GM06990 (cell line): ENCODE measurements at regions not wholly inside any gene's neighbourhood (a gene's known extent, or its start where the extent isn't known, plus 50 kb on each side); places are given as distances from the start of the nearest gene placed in this dataset.

Experiments used
- DNase-seq: peaks from one replicate; pipeline ENCODE4 v3.0.0-alpha.2; 2011; ENCODE audit not compliant: insufficient read length; ENCODE audit errors: extremely low read depth
- H3K27me3 ChIP-seq: replicated peaks from 2 replicates; pipeline ENCODE4 v1.6.0; 2011; ENCODE audit warnings: low read length; ENCODE audit not compliant: control insufficient read depth, insufficient read depth
- H3K36me3 ChIP-seq: 2 replicates; pipeline ENCODE4 v1.5.1; 2011; ENCODE audit warnings: low read length; ENCODE audit not compliant: control insufficient read depth, insufficient read depth
- H3K4me3 ChIP-seq: replicated peaks from 2 replicates; pipeline ENCODE4 v1.5.1; 2011; ENCODE audit warnings: low read depth, mild to moderate bottlenecking, control low read depth, low read length
- TF ChIP-seq, protein P1 (sequence below): IDR thresholded peaks from 2 replicates; pipeline ENCODE4 v1.5.1; 2011; ENCODE audit warnings: low read length, control low read depth, mild to moderate bottlenecking, inconsistent platforms; ENCODE audit not compliant: insufficient read depth, poor library complexity, severe bottlenecking

DNA sequence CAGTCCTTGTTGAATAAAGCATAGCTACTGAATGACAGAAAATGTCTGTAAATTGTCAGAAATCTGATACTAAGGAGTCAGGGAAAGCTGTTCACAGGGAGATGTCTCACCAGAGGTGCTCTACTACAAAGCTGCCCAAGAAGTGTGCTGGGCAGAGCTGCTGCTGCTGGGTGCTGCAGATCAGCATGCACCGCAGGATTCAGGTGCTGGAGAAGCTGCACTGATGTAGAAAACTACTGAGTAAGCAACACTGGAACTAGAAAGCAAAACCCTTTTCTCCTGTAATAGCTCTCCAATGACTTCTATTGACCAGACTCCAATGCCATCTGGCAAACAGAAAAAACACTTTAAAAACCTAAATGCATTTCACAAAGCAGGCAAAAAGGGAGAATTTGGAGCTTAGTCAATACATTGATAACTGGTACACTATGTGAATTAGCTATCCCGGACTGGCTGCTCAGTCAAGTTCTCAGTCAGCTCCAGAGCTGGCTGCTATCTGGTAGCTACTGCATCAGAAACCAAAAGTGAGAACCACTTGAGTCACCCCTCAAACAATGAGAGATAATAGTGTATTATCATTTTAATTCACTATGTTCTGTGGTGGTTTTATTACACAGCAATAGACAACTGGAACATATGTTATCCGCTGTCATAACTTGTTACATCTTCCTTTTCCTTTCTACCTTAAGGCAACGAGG is 493.1 kb downstream of the CPS1 start:
- no peak overlapping the region for H3K4me3 ChIP-seq
- DNase-seq = no peak
- H3K36me3 ChIP-seq = no peaks in the 10 kb centered on the region
- H3K27me3 ChIP-seq = no peaks in the 10 kb centered on the region
- TF ChIP-seq, protein P1, sequence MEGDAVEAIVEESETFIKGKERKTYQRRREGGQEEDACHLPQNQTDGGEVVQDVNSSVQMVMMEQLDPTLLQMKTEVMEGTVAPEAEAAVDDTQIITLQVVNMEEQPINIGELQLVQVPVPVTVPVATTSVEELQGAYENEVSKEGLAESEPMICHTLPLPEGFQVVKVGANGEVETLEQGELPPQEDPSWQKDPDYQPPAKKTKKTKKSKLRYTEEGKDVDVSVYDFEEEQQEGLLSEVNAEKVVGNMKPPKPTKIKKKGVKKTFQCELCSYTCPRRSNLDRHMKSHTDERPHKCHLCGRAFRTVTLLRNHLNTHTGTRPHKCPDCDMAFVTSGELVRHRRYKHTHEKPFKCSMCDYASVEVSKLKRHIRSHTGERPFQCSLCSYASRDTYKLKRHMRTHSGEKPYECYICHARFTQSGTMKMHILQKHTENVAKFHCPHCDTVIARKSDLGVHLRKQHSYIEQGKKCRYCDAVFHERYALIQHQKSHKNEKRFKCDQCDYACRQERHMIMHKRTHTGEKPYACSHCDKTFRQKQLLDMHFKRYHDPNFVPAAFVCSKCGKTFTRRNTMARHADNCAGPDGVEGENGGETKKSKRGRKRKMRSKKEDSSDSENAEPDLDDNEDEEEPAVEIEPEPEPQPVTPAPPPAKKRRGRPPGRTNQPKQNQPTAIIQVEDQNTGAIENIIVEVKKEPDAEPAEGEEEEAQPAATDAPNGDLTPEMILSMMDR = no peak

DNA sequence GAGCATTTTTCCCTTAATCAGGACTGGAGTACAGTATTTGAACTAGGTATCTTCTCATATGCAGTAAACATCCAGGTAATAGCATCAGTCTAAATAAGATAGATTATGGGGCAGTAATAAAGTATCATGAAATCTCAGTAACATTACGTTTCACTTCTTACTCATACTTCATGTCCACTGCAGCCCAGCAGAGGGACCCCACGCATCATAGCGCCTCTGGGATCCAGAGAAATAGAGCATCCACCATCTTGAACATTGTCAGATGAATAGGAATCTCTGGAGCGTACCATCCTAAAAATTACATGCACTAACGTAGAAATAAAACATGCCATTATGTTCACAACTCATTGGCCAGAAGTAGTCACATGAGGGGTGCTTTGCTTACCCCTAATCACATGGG is 499.0 kb downstream of the CPS1 start:
- Histone ChIP-seq H3K36me3 (no peaks in the 10 kb centered on the region), H3K27me3 (no peaks in the 10 kb centered on the region), H3K4me3 (no peak overlapping the region)
- no peak for DNase-seq
- TF ChIP-seq, protein P1 = peak; percentile 18

DNA sequence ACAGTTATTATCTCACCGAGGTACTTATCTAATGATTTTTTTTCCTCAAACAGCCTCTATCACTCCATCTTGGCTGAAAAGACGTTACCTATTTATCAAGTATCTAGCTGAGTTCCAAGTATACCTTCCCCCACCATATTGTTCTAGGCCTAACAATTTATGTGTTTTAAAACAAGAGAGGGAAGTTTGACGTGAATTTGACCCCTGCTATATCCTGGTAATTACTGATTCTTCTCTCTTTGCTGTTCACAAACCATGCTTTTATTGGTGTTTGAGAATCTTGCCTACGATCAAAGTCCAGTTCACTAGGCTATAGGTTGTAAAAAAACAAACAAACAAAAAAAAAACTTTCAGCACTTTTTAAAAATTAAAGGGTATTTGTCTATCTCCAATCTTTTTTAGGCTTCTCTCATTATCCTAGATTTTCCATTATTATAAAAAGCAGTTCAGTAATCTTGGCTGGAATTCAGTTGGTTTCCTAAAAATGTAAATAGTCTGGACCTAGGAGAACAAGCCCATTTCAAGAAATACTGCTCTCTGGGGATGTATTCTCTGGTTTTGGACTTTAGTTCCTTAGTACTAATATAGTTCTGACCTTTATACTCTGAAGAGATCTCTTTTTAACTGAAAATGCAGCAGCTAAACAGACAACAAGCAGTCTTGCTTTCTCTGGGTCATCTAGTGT is 505.4 kb downstream of the CPS1 start:
- TF ChIP-seq, protein P1 = no peak
- no peaks in the 10 kb centered on the region for H3K36me3 ChIP-seq
- no peak overlapping the region for H3K4me3 ChIP-seq
- H3K27me3 ChIP-seq = no peaks in the 10 kb centered on the region
- no peak for DNase-seq

- TF ChIP-seq, protein P1 = no peak
- H3K27me3 ChIP-seq = no peaks in the 10 kb centered on the region
- H3K4me3 ChIP-seq = no peak overlapping the region
- H3K36me3 ChIP-seq = no peaks in the 10 kb centered on the region
- no peak for DNase-seq
Measured at GRCh38 chr2:211062297-211062612, 505.9 kb downstream of the CPS1 start.

DNA sequence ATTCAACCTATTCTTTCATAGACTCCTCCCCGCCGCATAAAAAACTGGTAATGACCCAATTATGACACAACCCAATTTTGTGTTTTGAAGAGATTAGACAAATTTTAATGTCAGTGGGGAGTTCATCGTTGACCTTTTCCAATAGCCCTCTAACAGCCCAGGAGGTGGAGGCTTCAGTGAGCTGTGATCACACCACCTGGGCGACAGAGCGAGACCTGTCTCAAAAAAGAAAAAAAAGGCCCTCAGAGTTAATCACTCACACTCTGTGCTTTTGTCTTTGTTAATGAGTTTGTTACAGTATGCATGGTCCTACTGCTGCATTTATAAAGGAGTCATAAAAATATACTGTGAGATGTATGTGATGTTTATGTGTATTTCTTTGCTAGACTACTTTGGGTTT is 510.6 kb downstream of the CPS1 start:
- TF ChIP-seq, protein P1 = no peak
- H3K27me3 ChIP-seq = no peaks in the 10 kb centered on the region
- no peak for DNase-seq
- H3K36me3 ChIP-seq = no peaks in the 10 kb centered on the region
- H3K4me3 ChIP-seq = no peak overlapping the region
